ENCODE measurements at regions not wholly inside any gene's neighbourhood (a gene's known extent, or its start where the extent isn't known, plus 50 kb on each side); places are given as distances from the start of the nearest gene placed in this dataset.
"Not testable (repeated sequence)": the region's sequence is repeated elsewhere in the genome, so short reads cannot be mapped to it uniquely, and the experiment has no call there.

DNA sequence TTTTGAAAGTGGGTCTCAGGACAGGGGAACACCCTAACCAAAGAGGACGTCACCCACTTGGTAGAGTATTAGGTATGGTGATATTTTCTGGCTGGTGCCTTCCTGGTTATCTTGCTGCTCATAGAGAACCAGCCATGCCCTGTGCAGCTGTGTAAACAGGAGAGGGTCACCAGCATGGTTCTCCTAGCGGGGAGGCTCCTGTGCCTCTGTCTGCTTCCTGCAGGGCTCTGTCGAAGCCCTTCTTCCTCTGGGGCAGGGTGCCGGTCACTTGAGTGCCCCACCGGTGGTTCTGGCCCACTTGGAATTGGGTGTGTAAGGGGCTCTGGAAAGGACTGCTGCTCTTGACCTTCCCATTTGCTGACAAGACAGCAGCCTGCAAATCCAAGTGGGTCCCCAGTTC is 80.5 kb upstream of the KCNK12 start:
- DNase-seq = peak; percentile 17 to 68

- DNase-seq = no peak
These were observed 79.3 kb upstream of the KCNK12 start for GRCh38 chr2:47650001-47650535.

DNA sequence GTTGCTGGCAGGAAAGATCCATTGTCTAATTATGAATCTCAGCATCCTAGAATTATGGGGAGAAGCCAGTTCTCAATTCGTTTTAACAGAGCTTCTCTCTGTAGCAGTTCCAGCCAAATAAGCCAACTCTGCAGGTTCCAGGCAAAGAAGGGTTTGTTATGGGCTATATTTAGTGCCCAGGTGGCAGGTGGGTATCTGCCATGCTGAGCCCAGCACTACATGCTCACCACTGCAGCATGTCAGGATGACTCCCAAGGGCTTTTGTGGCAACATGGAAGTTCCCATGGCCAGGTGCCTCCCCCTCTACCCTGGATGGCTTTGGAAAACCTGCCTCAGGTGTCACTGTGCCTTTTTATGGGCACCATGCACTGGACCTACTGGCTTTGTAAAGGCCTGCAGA is 74.5 kb upstream of the KCNK12 start:
- DNase-seq = peak; percentile 31 to 56

- DNase-seq = peak; percentile 41 to 43
These were observed 73.6 kb upstream of the KCNK12 start for GRCh38 chr2:47644351-47644750.

DNA sequence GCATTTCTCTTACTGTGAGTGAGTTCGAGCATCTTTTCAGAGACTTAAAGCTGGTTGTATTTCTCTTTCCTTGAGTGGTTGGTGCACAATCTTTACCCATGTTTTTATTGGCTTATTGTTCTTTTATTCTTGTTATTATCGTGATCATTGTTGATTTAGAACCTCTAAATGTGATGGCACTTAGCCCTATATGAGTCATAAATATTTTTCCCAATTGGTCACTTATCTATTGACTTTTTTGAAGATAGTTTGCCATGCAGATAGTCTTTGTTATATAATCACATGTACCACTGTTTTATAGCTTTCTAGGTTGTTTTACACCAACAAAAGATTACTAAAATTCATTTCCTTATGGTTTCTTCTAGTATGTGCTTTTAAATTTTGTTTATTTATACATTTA is 70.6 kb upstream of the KCNK12 start:
- no peak for DNase-seq

- no peak for DNase-seq
These were observed 69.6 kb upstream of the KCNK12 start for GRCh38 chr2:47640356-47640755.

- no peak for DNase-seq
These were observed 68.7 kb upstream of the KCNK12 start for GRCh38 chr2:47639467-47639866.

DNA sequence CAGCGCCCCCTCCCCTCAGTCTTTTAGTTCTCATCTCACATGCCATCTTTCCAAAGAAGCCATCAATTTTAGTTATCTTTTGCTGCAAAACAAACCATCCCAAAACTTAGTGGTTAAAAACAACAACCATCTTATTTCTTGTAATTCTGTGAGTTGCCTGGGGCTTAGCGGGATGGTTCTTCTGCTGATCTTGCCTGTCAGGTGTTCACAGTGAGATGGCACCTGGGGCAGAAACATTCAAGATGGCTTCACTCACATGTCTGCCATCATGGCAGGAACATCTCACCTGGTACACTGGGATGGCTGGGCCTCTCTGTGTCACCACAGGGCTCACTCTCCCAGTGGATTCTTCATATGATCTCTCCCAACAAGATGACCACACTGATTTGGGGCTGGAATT is 67.6 kb upstream of the KCNK12 start:
- DNase-seq = no peak

GRCh38 chr2:47636596-47637264 is 65.9 kb upstream of the KCNK12 start:
- DNase-seq = no peak

DNA sequence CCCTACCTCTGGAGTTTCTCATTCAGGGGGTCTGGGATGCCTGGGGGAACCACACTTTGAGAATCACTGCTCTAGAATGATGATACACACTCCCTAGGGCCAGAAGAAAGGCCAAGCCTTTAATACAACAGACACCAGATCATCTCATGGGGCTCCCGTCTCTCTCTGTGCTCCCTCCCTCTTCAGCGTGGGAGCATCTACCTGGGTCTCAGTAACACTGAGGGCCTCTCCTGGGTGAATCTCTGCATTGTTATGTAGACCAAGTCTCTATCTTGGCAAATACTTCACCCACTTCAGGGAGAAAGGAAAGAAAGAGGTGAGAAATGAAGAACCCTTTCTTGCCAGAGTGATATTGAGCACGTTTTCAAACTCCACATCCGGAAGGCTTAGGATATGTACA is 65.4 kb upstream of the KCNK12 start:
- DNase-seq = no peak

DNA sequence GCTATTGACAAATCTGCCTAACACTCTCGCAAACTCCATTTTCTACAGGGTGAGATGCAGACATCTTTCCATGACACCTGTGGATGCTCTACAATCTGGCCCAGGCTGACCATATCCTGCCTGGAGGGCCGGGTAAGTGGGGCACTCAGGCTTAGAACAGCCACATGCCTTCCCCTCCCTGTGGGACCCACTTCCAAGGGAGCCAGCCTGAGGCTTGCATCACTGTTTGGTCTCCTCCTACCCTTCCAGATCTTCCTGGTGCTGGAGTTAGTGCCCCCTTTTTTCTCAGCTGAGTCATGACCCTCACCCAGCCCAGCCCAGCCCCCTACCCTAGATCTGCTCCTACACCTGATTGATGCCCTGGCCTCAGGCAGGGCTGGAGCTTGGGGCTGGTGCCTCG is 62.0 kb upstream of the KCNK12 start:
- no peak for DNase-seq

GRCh38 chr2:47631792-47632398 is 61.1 kb upstream of the KCNK12 start:
- DNase-seq = no peak

GRCh38 chr2:47631306-47631705 is 60.5 kb upstream of the KCNK12 start:
- no peak for DNase-seq

GRCh38 chr2:47629501-47630460 is 59.0 kb upstream of the KCNK12 start:
- DNase-seq = no peak

- no peak for DNase-seq
These were observed 58.1 kb upstream of the KCNK12 start for GRCh38 chr2:47628904-47629303.

DNA sequence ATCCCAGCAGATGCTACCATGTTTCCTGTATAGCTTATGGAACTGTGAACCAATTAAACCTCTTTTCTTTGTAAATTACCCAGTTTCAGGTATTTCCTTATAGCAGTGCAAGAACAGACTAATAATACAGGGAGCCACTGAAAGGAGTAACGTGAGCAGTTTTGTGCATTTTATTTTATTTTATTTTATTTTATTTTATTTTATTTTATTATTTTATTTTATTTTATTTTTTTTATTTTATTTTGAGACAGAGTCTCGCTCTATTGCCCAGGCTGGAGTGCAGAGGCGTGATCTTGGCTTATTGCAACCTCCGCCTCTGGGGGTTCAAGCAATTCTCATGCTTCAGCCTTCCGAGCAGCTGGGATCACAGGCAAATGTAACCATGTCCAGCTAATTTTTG is 55.9 kb upstream of the KCNK12 start:
- DNase-seq = no peak

DNA sequence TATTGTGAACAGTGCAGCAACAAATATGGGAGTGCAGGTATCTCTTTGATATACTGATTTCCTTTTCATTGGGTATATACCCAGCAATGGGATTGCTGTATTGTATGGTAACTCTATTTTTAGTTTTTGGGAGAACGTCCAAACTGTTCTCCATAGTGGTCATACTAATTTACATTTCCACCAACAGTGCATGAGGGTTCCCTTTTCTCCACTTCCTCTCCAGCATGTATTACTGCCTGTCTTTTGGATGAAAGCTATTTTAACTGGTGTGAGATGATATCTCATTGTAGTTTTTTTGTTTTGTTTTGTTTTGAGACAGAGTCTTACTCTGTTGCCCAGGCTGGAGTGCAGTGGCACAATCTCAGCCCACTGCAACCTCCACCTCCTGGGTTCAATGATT is 52.4 kb upstream of the KCNK12 start:
- not testable (repeated sequence) for DNase-seq

- DNase-seq = no peak
These were observed 50.1 kb upstream of the KCNK12 start for GRCh38 chr2:47620770-47621437.

All from NCI-H187 (cell line).